Amygdala (tissue), 56 donors: ENCODE measurements at regions not wholly inside any gene's neighbourhood (a gene's known extent, or its start where the extent isn't known, plus 50 kb on each side); places are given as distances from the start of the nearest gene placed in this dataset.
"Not testable (repeated sequence)": the region's sequence is repeated elsewhere in the genome, so short reads cannot be mapped to it uniquely, and the experiment has no call there.

Source experiments
- DNase-seq, 56 donors: peaks; one replicate each; lab custom pipeline; 2025; lab: John Stamatoyannopoulos, UW

GRCh38 chrX:115840729-115841409 is 279.9 kb downstream of the PLS3 start:
- not testable (repeated sequence) for DNase-seq

DNA sequence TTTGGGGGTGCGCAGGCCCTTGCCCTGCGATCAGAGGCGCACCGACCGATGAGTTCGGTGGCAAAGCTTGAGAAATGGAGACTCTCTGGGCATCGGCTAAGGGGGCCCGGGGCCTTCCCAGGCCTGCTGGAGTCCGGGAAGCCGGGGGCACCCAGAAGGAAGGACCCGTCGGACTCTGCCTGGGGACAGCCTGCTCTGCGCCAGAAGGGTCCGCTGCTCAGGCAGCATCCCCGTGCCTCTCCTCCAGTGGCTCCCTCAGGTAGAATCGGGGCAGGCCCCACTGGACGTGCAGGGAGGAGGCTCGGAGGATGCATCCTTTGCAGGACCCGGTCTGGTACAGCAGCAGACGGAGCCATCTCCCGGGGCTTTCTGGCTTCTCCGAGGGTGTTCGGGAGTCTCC is 290.0 kb downstream of the PLS3 start:
- DNase-seq = not testable (repeated sequence)

- not testable (repeated sequence) for DNase-seq
These were observed 292.3 kb downstream of the PLS3 start for GRCh38 chrX:115853260-115853659.

- not testable (repeated sequence) for DNase-seq
These were observed 289.4 kb upstream of the AGTR2 start for GRCh38 chrX:115881170-115881569.

DNA sequence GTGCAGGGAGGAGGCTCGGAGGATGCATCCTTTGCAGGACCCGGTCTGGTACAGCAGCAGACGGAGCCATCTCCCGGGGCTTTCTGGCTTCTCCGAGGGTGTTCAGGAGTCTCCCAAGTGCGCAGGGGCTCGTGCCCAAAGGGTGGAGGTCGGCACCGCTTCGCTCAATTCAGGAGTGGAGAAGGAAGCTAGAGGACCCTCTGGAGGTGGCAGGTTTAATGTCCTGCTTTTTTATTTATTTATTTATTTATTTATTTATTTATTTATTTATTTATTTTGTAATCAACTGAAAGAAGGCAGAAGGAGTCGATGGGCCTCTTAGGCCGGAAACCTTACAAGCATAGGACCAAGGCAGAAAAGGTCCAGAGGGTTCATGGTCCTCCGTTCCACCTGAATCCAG is 286.4 kb upstream of the AGTR2 start:
- not testable (repeated sequence) for DNase-seq

GRCh38 chrX:115888041-115888440 is 282.5 kb upstream of the AGTR2 start:
- DNase-seq = not testable (repeated sequence)

GRCh38 chrX:115888519-115888918 is 282.0 kb upstream of the AGTR2 start:
- not testable (repeated sequence) for DNase-seq

DNA sequence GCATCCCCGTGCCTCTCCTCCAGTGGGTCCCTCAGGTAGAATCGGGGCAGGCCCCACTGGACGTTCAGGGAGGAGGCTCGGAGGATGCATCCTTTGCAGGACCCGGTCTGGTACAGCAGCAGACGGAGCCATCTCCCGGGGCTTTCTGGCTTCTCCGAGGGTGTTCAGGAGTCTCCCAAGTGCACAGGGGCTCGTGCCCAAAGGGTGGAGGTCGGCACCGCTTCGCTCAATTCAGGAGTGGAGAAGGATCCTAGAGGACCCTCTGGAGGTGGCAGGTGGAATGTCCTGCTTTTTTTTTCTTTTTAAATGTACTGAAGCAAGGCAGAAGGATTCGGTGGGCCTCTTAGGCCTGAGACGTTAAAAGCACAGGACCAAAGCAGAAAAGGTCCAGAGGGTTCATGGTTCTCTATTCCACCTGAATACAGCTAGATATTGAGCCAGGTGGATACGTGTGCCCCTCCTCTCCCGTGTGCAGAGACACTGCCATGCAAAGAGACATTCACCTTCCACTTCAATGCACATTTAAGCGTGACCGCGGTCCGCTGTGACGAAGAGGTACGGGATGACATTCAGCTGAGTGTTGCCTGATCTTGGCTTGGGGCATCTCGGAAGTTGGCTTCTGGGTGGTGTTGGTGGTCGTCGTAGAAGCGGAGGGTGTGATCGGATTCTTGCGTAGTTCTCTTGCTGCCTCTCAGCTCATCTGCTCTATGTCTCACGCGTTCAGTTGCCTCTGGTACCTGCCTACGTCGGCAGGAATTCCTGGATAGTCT is 281.2 kb upstream of the AGTR2 start:
- no peak for DNase-seq

- peak in 8 of 56 donors; percentile 0 to 35 (median 19) for DNase-seq
These were observed 278.4 kb upstream of the AGTR2 start for GRCh38 chrX:115892056-115892708.

DNA sequence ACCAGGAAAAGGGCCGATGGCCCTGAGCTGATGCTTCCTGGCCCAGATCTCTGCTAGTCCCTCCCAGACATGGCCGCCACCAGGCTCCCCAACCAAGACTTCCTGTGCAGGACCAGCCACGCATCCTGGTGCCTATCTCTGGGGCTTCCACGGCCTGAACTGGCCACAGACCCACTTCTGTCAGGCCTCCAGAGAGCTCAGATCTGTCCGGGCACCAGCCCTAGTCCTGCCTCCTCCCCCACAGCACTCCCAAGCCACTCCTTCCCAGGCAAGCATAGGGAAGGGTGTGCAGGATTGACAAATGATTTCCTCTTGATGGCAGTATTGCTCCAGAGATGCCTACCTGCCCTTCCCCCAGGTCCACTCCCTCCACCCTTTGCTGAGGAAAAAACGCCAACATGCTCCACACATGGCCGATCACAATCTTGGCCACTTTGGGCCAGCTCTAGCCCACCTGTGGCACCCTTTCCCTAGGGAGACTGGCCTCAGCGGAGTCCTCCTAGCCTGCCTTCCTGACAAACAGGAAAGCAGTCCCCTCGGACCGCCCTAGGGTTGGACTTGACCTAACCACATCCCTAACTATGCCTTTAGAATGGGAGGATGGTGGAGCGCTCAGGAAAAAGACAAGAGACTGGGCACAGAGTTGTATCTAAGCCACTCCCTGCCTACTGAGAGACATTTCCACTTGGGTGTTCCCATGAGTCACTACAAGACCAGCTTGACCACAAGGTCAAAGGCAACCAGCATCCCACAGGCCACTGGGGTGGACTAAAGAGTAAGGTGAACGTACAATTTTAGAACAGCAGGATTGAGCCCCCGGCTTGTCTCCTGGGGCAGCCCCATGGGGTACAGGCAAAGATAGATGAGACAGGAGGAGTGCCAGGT is 277.5 kb upstream of the AGTR2 start:
- peak in 48 of 56 donors; percentile 0 to 92 (median 46) for DNase-seq

DNA sequence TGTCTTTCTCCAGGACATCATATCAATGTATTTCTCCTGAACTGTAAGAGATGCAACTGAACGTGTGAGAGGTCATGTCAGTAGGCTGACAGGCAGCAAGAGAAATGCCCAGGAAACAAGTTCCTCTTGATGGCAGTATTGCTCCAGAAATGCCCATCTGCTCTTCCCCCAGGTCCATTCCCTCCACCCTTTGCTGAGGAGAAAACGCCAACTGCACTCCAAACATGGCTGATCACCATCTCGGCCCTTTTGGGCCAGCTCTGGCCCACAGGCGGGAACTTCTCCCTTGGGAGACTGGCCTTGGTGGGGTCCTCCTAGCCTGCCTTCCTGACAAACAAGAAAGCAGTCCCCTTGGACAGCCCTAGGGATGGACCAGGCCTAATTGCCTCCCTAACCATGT is 276.5 kb upstream of the AGTR2 start:
- DNase-seq = peak in 33 of 56 donors; percentile 0 to 73 (median 17)

GRCh38 chrX:115895678-115896329 is 274.7 kb upstream of the AGTR2 start:
- no peak for DNase-seq

DNA sequence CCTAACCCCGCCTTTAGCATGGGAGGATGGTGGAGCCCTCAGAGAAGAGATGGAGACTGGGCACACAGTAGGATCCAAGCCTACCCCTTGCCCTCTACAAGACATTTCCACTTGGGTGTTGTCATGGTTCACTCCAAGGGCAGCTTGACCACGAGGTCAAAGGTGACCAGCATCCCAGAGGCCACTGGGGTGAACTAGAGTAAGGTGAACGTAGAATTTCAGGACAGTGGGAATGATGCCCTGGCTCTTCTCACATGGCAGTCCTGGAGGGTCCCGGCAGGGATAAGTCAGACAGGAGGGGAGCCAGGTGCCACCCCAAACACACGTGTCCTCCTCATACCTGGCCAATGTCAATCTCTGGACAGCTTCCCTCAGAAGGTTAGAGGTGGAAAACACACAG is 274.2 kb upstream of the AGTR2 start:
- no peak for DNase-seq

DNA sequence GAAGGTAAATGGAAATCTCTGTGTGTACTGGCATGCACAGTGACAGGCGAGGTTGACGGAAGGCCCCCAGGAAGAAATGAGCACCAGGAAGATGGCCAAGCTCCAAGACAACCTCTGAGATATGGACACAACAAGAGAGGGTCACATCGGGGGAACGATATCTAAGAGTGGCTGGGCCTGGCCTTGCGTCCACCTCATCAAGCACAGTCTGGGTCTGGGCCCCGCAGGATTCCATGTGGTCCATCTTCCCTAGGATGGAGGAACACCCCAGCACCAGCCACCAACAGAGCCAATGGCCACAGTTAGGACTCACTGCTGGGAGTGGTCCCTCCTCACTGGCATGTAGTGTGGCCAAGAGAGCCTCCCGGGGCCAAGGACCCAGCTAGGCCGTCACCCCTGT is 272.6 kb upstream of the AGTR2 start:
- DNase-seq = no peak

- peak in 40 of 56 donors; percentile 0 to 89 (median 40) for DNase-seq
These were observed 272.1 kb upstream of the AGTR2 start for GRCh38 chrX:115898382-115899001.

DNA sequence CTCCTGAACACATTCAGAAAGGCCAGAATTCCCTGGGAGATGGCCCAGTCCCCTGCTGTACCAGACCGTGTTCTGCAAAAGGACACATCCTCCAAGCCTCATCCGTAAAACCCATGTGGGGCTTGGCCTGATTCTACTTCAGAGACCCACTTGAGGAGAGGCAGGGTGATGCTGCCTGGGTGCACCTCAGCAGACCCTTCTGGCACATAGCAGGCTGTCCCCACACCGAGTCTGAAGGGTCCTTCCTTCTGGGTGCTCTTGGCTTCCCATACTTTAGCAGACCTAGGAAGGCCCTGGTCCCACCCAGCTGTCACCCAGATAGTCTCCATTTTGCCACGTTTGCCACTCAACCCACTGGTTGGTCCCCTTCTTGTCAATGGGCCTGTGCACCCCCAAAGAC is 270.1 kb upstream of the AGTR2 start:
- DNase-seq = no peak

DNA sequence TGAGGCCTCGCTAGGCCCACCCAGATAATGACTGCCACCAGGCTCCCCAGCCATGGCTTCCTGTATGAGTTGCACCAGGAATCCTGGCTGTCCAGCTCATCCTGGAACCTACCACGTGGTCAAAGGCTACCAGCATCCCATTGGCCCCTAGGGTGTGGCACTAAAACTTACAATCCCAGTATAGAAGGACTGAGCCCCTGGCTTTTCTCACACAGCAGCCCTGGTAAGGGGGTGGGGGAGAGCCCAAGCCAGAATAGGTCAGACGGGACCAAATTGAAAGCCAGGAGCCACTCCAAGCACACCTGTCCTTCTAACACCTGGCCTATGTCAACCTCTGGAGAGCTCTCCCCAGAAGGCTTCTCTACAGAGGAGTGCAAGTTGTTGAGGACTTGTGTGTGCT is 269.3 kb upstream of the AGTR2 start:
- DNase-seq = no peak

DNA sequence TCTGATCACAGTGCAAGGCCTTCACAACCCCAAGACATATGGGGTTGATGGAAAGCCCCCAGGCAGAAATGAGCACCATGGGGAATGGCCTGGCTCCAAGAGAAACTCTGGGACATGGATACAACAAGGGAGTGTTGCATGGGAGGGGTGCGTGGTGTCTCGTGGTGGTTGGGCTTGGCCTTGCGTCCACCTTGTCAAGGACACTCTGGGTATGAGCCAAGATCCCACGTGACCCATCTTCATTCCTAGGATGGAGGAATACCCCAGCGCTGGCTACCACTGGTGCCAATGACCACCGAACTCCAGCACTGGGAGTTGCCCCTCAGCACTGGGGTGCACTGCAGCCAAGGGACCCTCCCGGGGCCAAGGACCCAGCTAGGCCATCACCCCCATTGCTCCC is 267.5 kb upstream of the AGTR2 start:
- no peak for DNase-seq

GRCh38 chrX:115906276-115906675 is 264.3 kb upstream of the AGTR2 start:
- no peak for DNase-seq
